Activated naive CD8-positive, alpha-beta T cell treated with anti-CD3 and anti-CD28 coated beads, Interleukin-2, amount 10 ng/mL, durations not matched to agents 7 days and 5 days (primary cell): ENCODE measurements at regions not wholly inside any gene's neighbourhood (a gene's known extent, or its start where the extent isn't known, plus 50 kb on each side); places are given as distances from the start of the nearest gene placed in this dataset.

ENCODE experiments used
- ATAC-seq: fragments of 150-1000 bp; cut with Tn5 transposase; one replicate; pipeline ENCODE4 v1.10.0; 2021; ENCODE audit warnings: low read depth, moderate library complexity
- POLR2A ChIA-PET: fragments of 350-600 bp; sonication (Branson Sonifier 250); formaldehyde crosslinking; loops from one replicate; lab custom pipeline; 2021; ENCODE audit warnings: antibody characterized with exemption; lab: Charles Lee
- DNase-seq: peaks from one replicate; pipeline ENCODE4 v3.0.0; 2021
- H3K27ac Mint-ChIP-seq: one replicate; pipeline ENCODE4 v1.8.0; 2022; ENCODE audit warnings: mild to moderate bottlenecking, mixed read lengths
- H3K27me3 Mint-ChIP-seq: one replicate; pipeline ENCODE4 v1.8.0; 2022; ENCODE audit warnings: mild to moderate bottlenecking, moderate library complexity, mixed read lengths
- H3K36me3 Mint-ChIP-seq: one replicate; pipeline ENCODE4 v1.8.0; 2021; ENCODE audit warnings: mild to moderate bottlenecking, mixed read lengths
- H3K4me1 Mint-ChIP-seq: one replicate; pipeline ENCODE4 v1.8.0; 2021; ENCODE audit warnings: mixed read lengths
- H3K4me3 Mint-ChIP-seq: one replicate; pipeline ENCODE4 v1.8.0; 2022; ENCODE audit warnings: mild to moderate bottlenecking, moderate library complexity, mixed read lengths
- H3K9me3 Mint-ChIP-seq: one replicate; pipeline ENCODE4 v1.8.0; 2021; ENCODE audit warnings: mixed read lengths

- Mint-ChIP-seq H3K4me1 (peaks cover 64% of the 10 kb centered on the region), H3K9me3 (peaks cover 14% of the 10 kb centered on the region), H3K27me3 (no peaks in the 10 kb centered on the region), H3K36me3 (peaks cover 29% of the 10 kb centered on the region), H3K27ac (peak overlapping the region; percentile 70), H3K4me3 (peak overlapping the region; percentile 80)
- no peak for DNase-seq
- POLR2A ChIA-PET: interaction anchor here (1.3 kb wide), 1 partner anchor 79 kb away, joined by 4 read pairs; no protein-coding TSS in a partner anchor
- no peak for ATAC-seq
Measured at GRCh38 chr20:53834062-53834442, 236.3 kb downstream of the BCAS1 start.

- Mint-ChIP-seq H3K9me3 (peaks cover 14% of the 10 kb centered on the region), H3K27ac (peak overlapping the region; percentile 70), H3K27me3 (no peaks in the 10 kb centered on the region), H3K4me1 (peaks cover 66% of the 10 kb centered on the region), H3K4me3 (peak overlapping the region; percentile 80), H3K36me3 (peaks cover 29% of the 10 kb centered on the region)
- POLR2A ChIA-PET: interaction anchor here (0.5 to 1.3 kb wide), 4 partner anchors 28 to 118 kb away, joined by 3 to 4 read pairs (median 4); no protein-coding TSS in a partner anchor
- no peak for ATAC-seq
- DNase-seq: no peak
Measured at GRCh38 chr20:53833333-53834061, 236.9 kb downstream of the BCAS1 start.

- Mint-ChIP-seq H3K27ac (peak overlapping the region; percentile 12), H3K27me3 (no peaks in the 10 kb centered on the region), H3K9me3 (peaks cover 13% of the 10 kb centered on the region), H3K4me1 (peaks cover 70% of the 10 kb centered on the region), H3K36me3 (peaks cover 29% of the 10 kb centered on the region), H3K4me3 (no peak overlapping the region)
- POLR2A ChIA-PET: interaction anchor here (0.5 to 1.1 kb wide), 3 partner anchors 34 to 91 kb away, joined by 3 to 4 read pairs (median 4); no protein-coding TSS in a partner anchor
- ATAC-seq (no peak), DNase-seq (no peak)
Measured at GRCh38 chr20:53832499-53832898, 237.9 kb downstream of the BCAS1 start.

- Mint-ChIP-seq H3K36me3 (peaks cover 23% of the 10 kb centered on the region), H3K4me3 (no peak overlapping the region), H3K4me1 (peaks cover 73% of the 10 kb centered on the region), H3K27ac (peak overlapping the region; percentile 2), H3K27me3 (no peaks in the 10 kb centered on the region), H3K9me3 (peaks cover 10% of the 10 kb centered on the region)
- DNase-seq (no peak), ATAC-seq (no peak)
- POLR2A ChIA-PET: interaction anchor here (0.5 to 0.6 kb wide), 2 partner anchors 90 to 143 kb away, joined by 4 to 6 read pairs; no protein-coding TSS in a partner anchor
Measured at GRCh38 chr20:53831812-53832211, 238.2 kb upstream of the ZNF217 start.

GRCh38 chr20:53831228-53831627 lies 237.6 kb upstream of the ZNF217 start:
- POLR2A ChIA-PET: interaction anchor here (0.6 to 1.8 kb wide), 3 partner anchors 12 to 123 kb away, joined by 3 to 6 read pairs (median 3); no protein-coding TSS in a partner anchor
- Mint-ChIP-seq H3K27me3 (no peaks in the 10 kb centered on the region), H3K4me1 (peaks cover 73% of the 10 kb centered on the region), H3K36me3 (peaks cover 23% of the 10 kb centered on the region), H3K9me3 (peaks cover 10% of the 10 kb centered on the region), H3K4me3 (no peak overlapping the region), H3K27ac (peak overlapping the region; percentile 96)
- DNase-seq (no peak), ATAC-seq (no peak)

DNA sequence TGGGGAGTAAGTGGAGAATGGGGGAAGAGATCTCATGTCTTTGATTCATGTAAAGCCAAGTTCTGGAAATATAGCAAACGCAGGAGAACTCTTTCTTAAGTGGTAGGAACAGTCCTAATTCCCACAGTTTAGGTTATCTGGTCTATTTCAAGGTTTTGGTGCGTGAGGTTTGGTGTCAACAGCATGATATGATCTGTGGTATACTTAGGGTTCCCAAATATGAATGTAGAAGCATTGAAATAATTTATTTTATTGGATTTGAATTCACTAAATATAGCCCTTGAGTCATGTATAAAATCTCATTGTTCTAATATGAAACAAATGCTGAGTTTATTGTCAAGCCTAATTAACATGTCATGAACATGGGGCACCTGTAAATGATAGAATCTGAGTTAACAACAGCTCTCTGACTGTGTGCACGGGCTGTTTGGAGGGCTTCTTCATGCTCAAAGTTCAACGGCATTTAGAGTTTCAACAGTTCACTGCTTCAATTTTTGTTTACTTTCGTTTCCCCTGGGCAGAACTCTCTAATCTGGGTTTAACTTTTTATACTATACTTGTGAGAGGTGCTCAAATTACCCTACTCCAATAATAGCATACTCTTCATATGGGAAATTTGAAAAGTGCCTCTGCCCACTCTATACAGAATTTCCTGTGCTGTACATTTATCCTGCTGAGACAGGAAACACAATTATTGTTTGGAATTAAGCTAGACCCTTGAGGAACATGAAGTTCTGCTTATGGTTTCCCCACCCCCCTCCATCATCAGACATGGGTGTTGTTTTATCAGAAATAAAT lies 236.3 kb upstream of the ZNF217 start:
- Mint-ChIP-seq H3K9me3 (peaks cover 10% of the 10 kb centered on the region), H3K4me3 (peak overlapping the region; percentile 87)

GRCh38 chr20:53829255-53829723 lies 235.7 kb upstream of the ZNF217 start:
- Mint-ChIP-seq H3K27me3 (no peaks in the 10 kb centered on the region), H3K9me3 (peaks cover 10% of the 10 kb centered on the region), H3K4me1 (peaks cover 65% of the 10 kb centered on the region), H3K27ac (peak overlapping the region; percentile 96), H3K4me3 (peak overlapping the region; percentile 87), H3K36me3 (peaks cover 20% of the 10 kb centered on the region)
- POLR2A ChIA-PET: interaction anchor here (0.7 to 1.8 kb wide), 4 partner anchors 14 to 123 kb away, joined by 3 to 6 read pairs (median 4); no protein-coding TSS in a partner anchor
- ATAC-seq (peak; percentile 56), DNase-seq (no peak)

More for the DNA sequence above, 236.3 kb upstream of the ZNF217 start:
- H3K36me3 Mint-ChIP-seq: peaks cover 18% of the 10 kb centered on the region
- H3K27me3 Mint-ChIP-seq: no peaks in the 10 kb centered on the region
- POLR2A ChIA-PET: interaction anchor here (0.7 to 1.8 kb wide), 6 partner anchors 10 to 123 kb away, joined by 3 to 7 read pairs (median 4); no protein-coding TSS in a partner anchor
- ATAC-seq (peak; percentile 44), DNase-seq (no peak)
- H3K4me1 Mint-ChIP-seq: peaks cover 68% of the 10 kb centered on the region
- peak overlapping the region; percentile 96 for H3K27ac Mint-ChIP-seq

GRCh38 chr20:53828682-53829254 lies 235.1 kb upstream of the ZNF217 start:
- no peaks in the 10 kb centered on the region for H3K27me3 Mint-ChIP-seq
- DNase-seq (no peak), ATAC-seq (peak; percentile 16)
- peak overlapping the region; percentile 96 for H3K27ac Mint-ChIP-seq
- H3K4me1 Mint-ChIP-seq: peaks cover 60% of the 10 kb centered on the region
- peaks cover 10% of the 10 kb centered on the region for H3K9me3 Mint-ChIP-seq
- peaks cover 20% of the 10 kb centered on the region for H3K36me3 Mint-ChIP-seq
- peak overlapping the region; percentile 87 for H3K4me3 Mint-ChIP-seq
- POLR2A ChIA-PET: interaction anchor here (0.7 to 1.3 kb wide), 2 partner anchors 74 to 86 kb away, joined by 3 to 4 read pairs; no protein-coding TSS in a partner anchor

DNA sequence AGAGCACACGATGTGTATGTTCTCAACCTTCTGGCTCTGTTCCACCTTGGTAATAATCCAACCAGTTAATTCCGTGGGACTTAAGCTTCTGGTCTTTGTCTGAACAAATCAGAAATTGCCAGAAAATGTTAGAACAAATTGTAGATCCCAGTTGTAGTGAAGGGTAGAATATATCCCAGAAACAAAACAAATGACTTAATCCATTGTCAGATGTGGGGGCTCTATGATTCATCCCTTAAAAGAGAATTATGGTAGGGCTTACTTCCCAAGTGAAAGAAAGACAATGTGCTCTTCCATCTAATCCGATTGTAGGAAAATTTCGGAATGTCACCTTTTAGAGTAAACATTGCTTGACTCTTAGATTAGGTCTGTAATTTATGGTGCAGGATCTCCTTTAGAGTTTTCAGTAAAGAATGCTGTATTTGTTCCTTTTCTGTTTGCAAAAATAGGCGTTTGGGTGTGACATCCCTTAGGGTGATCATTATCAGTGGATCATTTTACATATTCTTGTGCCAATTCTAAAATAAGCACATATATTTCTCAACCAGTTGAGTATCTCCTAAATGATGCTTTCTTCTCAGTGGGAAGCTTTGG lies 234.5 kb upstream of the ZNF217 start:
- POLR2A ChIA-PET: interaction anchor here (0.7 to 1.3 kb wide), 2 partner anchors 73 to 87 kb away, joined by 3 to 4 read pairs; no protein-coding TSS in a partner anchor
- peak overlapping the region; percentile 96 for H3K27ac Mint-ChIP-seq
- peak overlapping the region; percentile 87 for H3K4me3 Mint-ChIP-seq
- H3K36me3 Mint-ChIP-seq: peaks cover 17% of the 10 kb centered on the region
- DNase-seq (no peak), ATAC-seq (no peak)
- H3K27me3 Mint-ChIP-seq: no peaks in the 10 kb centered on the region
- H3K4me1 Mint-ChIP-seq: peaks cover 54% of the 10 kb centered on the region
- H3K9me3 Mint-ChIP-seq: peaks cover 6% of the 10 kb centered on the region

- no peaks in the 10 kb centered on the region for H3K27me3 Mint-ChIP-seq
- no peak for ATAC-seq
- no peak for DNase-seq
- H3K4me3 Mint-ChIP-seq: no peak overlapping the region
- H3K36me3 Mint-ChIP-seq: peaks cover 11% of the 10 kb centered on the region
- peak overlapping the region; percentile 57 for H3K27ac Mint-ChIP-seq
- peaks cover 3% of the 10 kb centered on the region for H3K9me3 Mint-ChIP-seq
- H3K4me1 Mint-ChIP-seq: peaks cover 51% of the 10 kb centered on the region
- POLR2A ChIA-PET: interaction anchor here (1.0 kb wide), 1 partner anchor 16 kb away, joined by 3 read pairs; no protein-coding TSS in a partner anchor
Measured at GRCh38 chr20:53827292-53828087, 233.9 kb upstream of the ZNF217 start.

- H3K4me1 Mint-ChIP-seq: peaks cover 46% of the 10 kb centered on the region
Measured at GRCh38 chr20:53826597-53827291, 233.1 kb upstream of the ZNF217 start.

More at GRCh38 chr20:53826597-53827291, 233.1 kb upstream of the ZNF217 start:
- Mint-ChIP-seq H3K27me3 (no peaks in the 10 kb centered on the region), H3K9me3 (peaks cover 1% of the 10 kb centered on the region), H3K4me3 (no peak overlapping the region), H3K36me3 (peaks cover 6% of the 10 kb centered on the region), H3K27ac (peak overlapping the region; percentile 57)
- POLR2A ChIA-PET: interaction anchor here (1.0 kb wide), 1 partner anchor 17 kb away, joined by 3 read pairs; no protein-coding TSS in a partner anchor
- DNase-seq: no peak
- ATAC-seq: peak; percentile 60
